GM20000 (cell line): ENCODE measurements at regions not wholly inside any gene's neighbourhood (a gene's known extent, or its start where the extent isn't known, plus 50 kb on each side); places are given as distances from the start of the nearest gene placed in this dataset.

Source experiments
- DNase-seq: peaks from one replicate; pipeline ENCODE4 v3.0.0; 2012; ENCODE audit warnings: low spot score
- CTCF ChIP-seq: IDR thresholded peaks from 2 replicates; pipeline ENCODE4 v1.5.1; 2012; ENCODE audit warnings: mild to moderate bottlenecking, control low read depth; ENCODE audit errors: extremely low read depth, missing control alignments

- no peak for TF ChIP-seq CTCF
- DNase-seq: no peak
These were observed 96.2 kb downstream of the RASSF10 start for GRCh38 chr11:13105237-13105844.

GRCh38 chr11:13107544-13108044, 98.5 kb downstream of the RASSF10 start:
- TF ChIP-seq CTCF: no peak

GRCh38 chr11:13108416-13108815, 99.3 kb downstream of the RASSF10 start:
- TF ChIP-seq CTCF: no peak
- DNase-seq: no peak

More at GRCh38 chr11:13107544-13108044, 98.5 kb downstream of the RASSF10 start:
- DNase-seq: no peak

GRCh38 chr11:13109616-13110015, 100.5 kb downstream of the RASSF10 start:
- no peak for DNase-seq
- no peak for TF ChIP-seq CTCF

- TF ChIP-seq CTCF: no peak
- DNase-seq: no peak
These were observed 101.0 kb downstream of the RASSF10 start for GRCh38 chr11:13110145-13110544.

- no peak for TF ChIP-seq CTCF
These were observed 102.1 kb downstream of the RASSF10 start for GRCh38 chr11:13110929-13111812.

GRCh38 chr11:13111813-13112130, 102.7 kb downstream of the RASSF10 start:
- DNase-seq: no peak
- no peak for TF ChIP-seq CTCF

More at GRCh38 chr11:13110929-13111812, 102.1 kb downstream of the RASSF10 start:
- DNase-seq: no peak
